Ovary (tissue), 7 donors: ENCODE measurements at regions not wholly inside any gene's neighbourhood (a gene's known extent, or its start where the extent isn't known, plus 50 kb on each side); places are given as distances from the start of the nearest gene placed in this dataset.

Experiments used
- DNase-seq, 5 donors: peaks; one replicate each; pipeline ENCODE4 v3.0.0-alpha.2; 2019 to 2020
- H3K27ac ChIP-seq, 2 donors: fragments of 200-600 bp; one replicate each; pipeline versions ENCODE4 v1.5.1 to v1.8.0; 2019 to 2022
- H3K27me3 ChIP-seq: fragments of 200-600 bp; one replicate; pipeline ENCODE4 v1.8.0; 2022
- H3K36me3 ChIP-seq: fragments of 200-600 bp; sonication (generic); one replicate; pipeline ENCODE4 v1.5.1; 2019
- H3K4me1 ChIP-seq: one replicate; pipeline ENCODE4 v1.8.1; 2013; ENCODE audit warnings: mild to moderate bottlenecking, moderate library complexity; ENCODE audit not compliant: insufficient read depth
- H3K4me3 ChIP-seq: fragments of 200-600 bp; sonication (generic); one replicate; pipeline ENCODE4 v1.5.1; 2017
- H3K9me3 ChIP-seq, 2 donors: fragments of 200-600 bp in 1 of 2; sonication (generic) in 1 of 2; one replicate each; pipeline versions ENCODE4 v1.5.1 to v1.8.1; 2013 to 2019; ENCODE audit warnings: mild to moderate bottlenecking in 1 of 2, moderate library complexity in 1 of 2
- EP300 ChIP-seq: sonication (generic); formaldehyde crosslinking; IDR thresholded peaks from one replicate; pipeline ENCODE4 v1.6.1; 2017; ENCODE audit warnings: antibody characterized with exemption
- POLR2A ChIP-seq: fragments of 450-650 bp; IDR thresholded peaks from one replicate; pipeline ENCODE4 v1.6.1; 2017; ENCODE audit warnings: antibody characterized with exemption, mild to moderate bottlenecking, moderate library complexity
- WGBS, 3 donors: extraction: QIAGEN DNeasy Blood & Tissue Kit in 1 of 3; methylation state at CpG; one replicate each; pipeline versions ENCODE4 v1.1.5 to v1.1.7; 2013 to 2017; 5-methylcytosine and 5-hydroxymethylcytosine counted together
- intact Hi-C, 4 donors: fragments of 100-400 bp; cut with DNase I; formaldehyde crosslinking; loops; one replicate each; pipeline versions ENCODE4 v1.11.0 to v1.15.1; 2022 to 2023
- TF ChIP-seq, protein P1 (sequence below), 3 donors: fragments of 450-650 bp in 2 of 3; fragments of 200-600 bp in 1 of 3; IDR thresholded peaks; one replicate each; pipeline versions ENCODE4 v1.5.1 to v1.8.0; 2016 to 2022; ENCODE audit warnings: antibody characterized with exemption in 3 of 3, mild to moderate bottlenecking in 1 of 3
- donor health status: DM: no; HTN: no; CAD: no; lungs with moderate emphysema.
- donor health status: DM: no; HTN: no; CAD: no.
- donor health status: Bipolar disorder and iron deficiency.
- donor health status: DM: no; HTN: no; CAD: no.
- donor health status: DM: yes; HTN: yes; CAD: no.

GRCh38 chr6:167730441-167730840 lies 96.3 kb upstream of the AFDN start:
- DNase-seq = no peak
- H3K9me3 ChIP-seq = no peaks in the 10 kb centered on the region
- no peaks in the 10 kb centered on the region for H3K27me3 ChIP-seq
- H3K4me1 ChIP-seq = peaks cover 5% of the 10 kb centered on the region
- H3K27ac ChIP-seq = no peak overlapping the region
- WGBS, 3 donors = 95 to 97% (median 97%) methylated on average over 15 of the region's 15 CpGs
- TF ChIP-seq, protein P1, sequence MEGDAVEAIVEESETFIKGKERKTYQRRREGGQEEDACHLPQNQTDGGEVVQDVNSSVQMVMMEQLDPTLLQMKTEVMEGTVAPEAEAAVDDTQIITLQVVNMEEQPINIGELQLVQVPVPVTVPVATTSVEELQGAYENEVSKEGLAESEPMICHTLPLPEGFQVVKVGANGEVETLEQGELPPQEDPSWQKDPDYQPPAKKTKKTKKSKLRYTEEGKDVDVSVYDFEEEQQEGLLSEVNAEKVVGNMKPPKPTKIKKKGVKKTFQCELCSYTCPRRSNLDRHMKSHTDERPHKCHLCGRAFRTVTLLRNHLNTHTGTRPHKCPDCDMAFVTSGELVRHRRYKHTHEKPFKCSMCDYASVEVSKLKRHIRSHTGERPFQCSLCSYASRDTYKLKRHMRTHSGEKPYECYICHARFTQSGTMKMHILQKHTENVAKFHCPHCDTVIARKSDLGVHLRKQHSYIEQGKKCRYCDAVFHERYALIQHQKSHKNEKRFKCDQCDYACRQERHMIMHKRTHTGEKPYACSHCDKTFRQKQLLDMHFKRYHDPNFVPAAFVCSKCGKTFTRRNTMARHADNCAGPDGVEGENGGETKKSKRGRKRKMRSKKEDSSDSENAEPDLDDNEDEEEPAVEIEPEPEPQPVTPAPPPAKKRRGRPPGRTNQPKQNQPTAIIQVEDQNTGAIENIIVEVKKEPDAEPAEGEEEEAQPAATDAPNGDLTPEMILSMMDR (IDR thresholded peaks at IDR 0.05) = no peak
- TF ChIP-seq EP300 = no peak
- TF ChIP-seq POLR2A = no peak
- H3K36me3 ChIP-seq = no peaks in the 10 kb centered on the region
- H3K4me3 ChIP-seq = no peak overlapping the region
- intact Hi-C loops = no loop called here

DNA sequence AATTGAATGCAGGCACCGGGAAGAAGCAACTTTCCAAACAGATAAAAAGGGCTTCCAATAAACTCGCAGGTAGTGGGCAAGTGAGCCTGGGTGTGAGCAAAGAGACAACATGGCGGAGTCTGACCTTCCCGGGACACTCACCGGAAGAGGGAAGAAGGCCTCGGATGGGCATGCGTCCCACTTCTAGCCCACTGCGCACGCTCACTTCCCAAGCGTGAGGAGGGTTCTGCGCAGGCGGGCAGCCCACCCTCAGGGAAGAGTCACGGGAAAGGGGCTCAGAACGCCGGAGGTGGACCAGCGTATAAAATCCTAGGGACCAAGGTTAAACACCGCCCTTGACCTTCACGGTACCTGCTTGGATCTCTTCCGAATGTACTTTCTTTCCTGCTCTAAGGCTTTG lies 95.5 kb upstream of the AFDN start:
- DNase-seq = peak in 1 of 5 donors; percentile 28
- Histone ChIP-seq H3K4me3 (no peak overlapping the region), H3K9me3 (no peaks in the 10 kb centered on the region), H3K36me3 (no peaks in the 10 kb centered on the region), H3K27me3 (no peaks in the 10 kb centered on the region), H3K4me1 (peaks cover 5% of the 10 kb centered on the region), H3K27ac (no peak overlapping the region)
- TF ChIP-seq, protein P1 (IDR thresholded peaks at IDR 0.05) = no peak
- TF ChIP-seq POLR2A (no peak), EP300 (no peak)
- intact Hi-C loops = no loop called here
- 92 to 95% (median 93%) methylated on average over 19 of the region's 19 CpGs for whole genome bisulfite sequencing, 3 donors

DNA sequence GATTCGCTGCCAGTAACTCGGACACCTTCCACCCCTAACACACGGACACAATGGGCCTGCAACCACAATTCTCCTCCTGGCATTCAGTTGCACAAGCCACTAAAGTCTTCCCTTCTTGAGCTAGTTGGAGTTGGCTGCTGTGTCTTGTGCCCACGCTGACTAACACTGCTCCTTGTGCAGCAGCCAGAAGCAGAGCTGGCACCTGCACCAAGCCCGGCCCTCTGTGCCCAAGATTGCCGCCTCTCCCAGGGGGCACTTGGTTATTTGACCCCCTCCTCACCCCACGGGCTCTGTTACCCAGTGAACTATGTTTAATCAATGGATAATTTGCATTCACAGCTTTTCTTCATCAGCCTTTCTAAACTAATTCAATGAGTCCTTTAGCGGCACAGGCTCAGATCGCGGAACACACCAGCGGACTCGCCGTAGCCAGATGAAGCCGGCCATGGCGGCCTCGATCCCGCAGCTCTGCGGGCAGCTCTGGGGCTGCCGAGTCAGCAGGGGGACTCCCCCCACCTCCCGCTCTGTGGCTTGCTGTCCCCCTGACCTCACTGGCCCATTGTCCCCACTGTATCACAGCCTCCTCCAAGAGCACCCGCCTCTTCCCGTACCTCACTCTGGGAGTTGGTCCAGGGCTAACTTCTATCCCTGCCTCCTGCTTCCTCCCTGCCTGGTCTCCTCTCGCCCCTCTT lies 94.8 kb upstream of the AFDN start:
- no peak overlapping the region for H3K27ac ChIP-seq
- no peaks in the 10 kb centered on the region for H3K36me3 ChIP-seq
- TF ChIP-seq, protein P1 (IDR thresholded peaks at IDR 0.05) = no peak
- TF ChIP-seq EP300 = no peak
- no peak for TF ChIP-seq POLR2A
- 92 to 94% (median 93%) methylated on average over 23 of the region's 23 CpGs for WGBS, 3 donors
- peaks cover 5% of the 10 kb centered on the region for H3K4me1 ChIP-seq
- peak in 1 of 5 donors; percentile 28 for DNase-seq
- H3K27me3 ChIP-seq = no peaks in the 10 kb centered on the region
- intact Hi-C loops = no loop called here
- no peaks in the 10 kb centered on the region for H3K9me3 ChIP-seq
- H3K4me3 ChIP-seq = no peak overlapping the region

DNA sequence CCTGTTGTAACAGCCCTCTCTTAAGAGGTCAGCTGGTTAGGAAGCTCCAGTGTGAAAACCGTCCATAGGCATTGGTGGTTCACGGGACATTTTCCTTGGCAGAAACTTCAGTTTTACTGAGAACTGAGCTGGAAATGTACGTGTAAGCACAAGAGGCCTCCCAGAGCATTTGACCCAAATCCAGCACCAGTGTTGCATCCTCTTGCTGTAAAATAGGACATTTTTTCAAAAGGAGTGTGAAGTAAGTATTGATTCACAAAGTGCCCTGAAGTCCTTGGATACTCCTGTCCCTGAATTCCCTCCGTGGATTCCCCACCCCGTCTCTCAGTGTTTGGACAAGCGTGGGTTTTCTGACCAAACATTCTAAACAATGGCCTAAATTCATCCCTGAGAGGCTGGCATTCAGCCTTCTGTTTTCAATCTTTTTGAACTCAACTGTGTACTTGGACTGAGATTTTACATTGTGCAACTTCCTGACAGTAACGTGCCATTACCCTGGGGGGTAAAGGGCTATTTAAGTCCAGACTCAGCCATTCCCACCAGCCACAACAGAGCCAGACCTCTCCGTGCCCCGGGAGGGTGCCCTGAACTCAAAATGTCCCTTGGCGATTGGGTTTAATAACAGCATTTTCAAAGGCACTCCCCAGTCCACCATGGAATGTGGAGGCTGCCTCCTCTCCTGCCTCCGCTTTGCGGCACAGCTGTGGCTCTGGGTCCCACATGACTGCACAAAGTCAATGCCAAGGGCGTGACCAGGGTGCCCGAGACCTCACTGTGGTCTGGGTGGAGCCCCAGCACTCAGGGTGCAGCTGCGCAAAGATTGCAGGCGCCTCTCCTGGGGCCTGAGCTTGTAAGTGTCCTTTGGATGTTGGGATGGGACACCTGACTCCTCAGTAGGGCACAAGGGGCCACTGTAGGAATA lies 92.7 kb upstream of the AFDN start:
- peaks cover 5% of the 10 kb centered on the region for H3K4me1 ChIP-seq
- intact Hi-C loops = no loop called here
- peak in 3 of 5 donors; percentile 35 to 56 (median 37) for DNase-seq
- no peak overlapping the region for H3K27ac ChIP-seq
- no peak overlapping the region for H3K4me3 ChIP-seq
- H3K9me3 ChIP-seq = no peaks in the 10 kb centered on the region
- 30 to 35% (median 30%) methylated on average over 16 of the region's 16 CpGs for WGBS, 3 donors
- H3K27me3 ChIP-seq = no peaks in the 10 kb centered on the region
- H3K36me3 ChIP-seq = no peaks in the 10 kb centered on the region
- TF ChIP-seq POLR2A = no peak
- TF ChIP-seq EP300 = no peak
- TF ChIP-seq, protein P1 (IDR thresholded peaks at IDR 0.05) = no peak
